ENCODE measurements at regions not wholly inside any gene's neighbourhood (a gene's known extent, or its start where the extent isn't known, plus 50 kb on each side); places are given as distances from the start of the nearest gene placed in this dataset.

- Mint-ChIP-seq H3K27me3 (ENCODE audit: low read depth) (peaks cover 11% of the 10 kb centered on the region), H3K27ac (no peak overlapping the region), H3K9me3 (ENCODE audit: insufficient read depth) (no peaks in the 10 kb centered on the region), H3K4me1 (ENCODE audit: low read depth) (no peaks in the 10 kb centered on the region), H3K4me3 (no peak overlapping the region), H3K36me3 (ENCODE audit: low read depth) (no peaks in the 10 kb centered on the region)
- ATAC-seq (no peak), DNase-seq (no peak)
- ChIA-PET POLR2A (no interaction called here), CTCF (no interaction called here)
Measured at GRCh38 chr6:81808851-81809570, 56.5 kb upstream of the TENT5A start.

GRCh38 chr6:81806793-81807565 lies 54.5 kb upstream of the TENT5A start:
- Mint-ChIP-seq H3K4me3 (no peak overlapping the region), H3K36me3 (ENCODE audit: low read depth) (no peaks in the 10 kb centered on the region), H3K27me3 (ENCODE audit: low read depth) (peaks cover 4% of the 10 kb centered on the region), H3K4me1 (ENCODE audit: low read depth) (no peaks in the 10 kb centered on the region), H3K27ac (no peak overlapping the region), H3K9me3 (ENCODE audit: insufficient read depth) (no peaks in the 10 kb centered on the region)
- ATAC-seq = no peak
- DNase-seq = no peak
- CTCF ChIA-PET = no interaction called here
- POLR2A ChIA-PET = no interaction called here

- CTCF ChIA-PET = no interaction called here
Measured at GRCh38 chr6:81802356-81802755, 49.9 kb upstream of the TENT5A start.

More at GRCh38 chr6:81802356-81802755, 49.9 kb upstream of the TENT5A start:
- POLR2A ChIA-PET = no interaction called here
- ATAC-seq (no peak), DNase-seq (no peak)
- Mint-ChIP-seq H3K4me1 (ENCODE audit: low read depth) (no peaks in the 10 kb centered on the region), H3K4me3 (no peak overlapping the region), H3K27me3 (ENCODE audit: low read depth) (peaks cover 2% of the 10 kb centered on the region), H3K9me3 (ENCODE audit: insufficient read depth) (no peaks in the 10 kb centered on the region), H3K36me3 (ENCODE audit: low read depth) (no peaks in the 10 kb centered on the region), H3K27ac (no peak overlapping the region)
